Stimulated activated CD4-positive, alpha-beta T cell treated with anti-CD3 and anti-CD28 coated beads, Interleukin-4, amount 100 ng/mL, for 1 hour (primary cell): ENCODE measurements at regions not wholly inside any gene's neighbourhood (a gene's known extent, or its start where the extent isn't known, plus 50 kb on each side); places are given as distances from the start of the nearest gene placed in this dataset.

Experiments used
- DNase-seq: peaks from one replicate; pipeline ENCODE4 v3.0.0-alpha.2; 2020

DNA sequence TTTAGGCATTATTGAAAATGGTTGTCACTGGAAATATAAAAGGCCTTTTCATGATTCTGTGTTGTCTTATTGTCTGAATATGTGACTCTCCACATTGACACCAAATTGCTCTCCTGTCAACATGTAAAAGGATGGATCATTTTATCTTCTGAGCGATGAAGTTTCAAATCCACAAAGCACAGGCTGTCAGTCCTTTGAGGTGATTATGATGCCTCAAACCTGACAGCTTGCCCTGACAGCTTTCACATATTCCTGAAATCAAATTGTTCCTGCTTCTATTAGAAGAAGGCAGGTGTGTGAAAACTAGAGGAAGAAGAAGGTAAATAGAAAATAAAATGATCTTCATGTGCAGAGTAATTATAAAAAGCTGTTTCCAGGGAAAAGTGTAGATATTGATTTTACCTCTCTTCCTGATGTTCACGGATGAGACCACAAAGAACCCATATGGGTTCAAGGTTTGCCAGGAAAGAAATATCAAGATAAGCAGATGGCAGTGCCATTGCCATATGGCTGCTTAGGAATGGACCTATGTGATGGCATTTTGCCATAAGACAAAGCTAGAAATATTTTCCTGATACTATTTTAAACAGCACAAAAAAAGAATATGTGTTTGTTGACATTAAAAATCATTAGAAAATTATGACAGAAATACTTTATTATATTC is 1006.3 kb upstream of the AGA start:
- no peak for DNase-seq

- DNase-seq: no peak
These were observed 1008.4 kb upstream of the AGA start for GRCh38 chr4:178450614-178451013.

DNA sequence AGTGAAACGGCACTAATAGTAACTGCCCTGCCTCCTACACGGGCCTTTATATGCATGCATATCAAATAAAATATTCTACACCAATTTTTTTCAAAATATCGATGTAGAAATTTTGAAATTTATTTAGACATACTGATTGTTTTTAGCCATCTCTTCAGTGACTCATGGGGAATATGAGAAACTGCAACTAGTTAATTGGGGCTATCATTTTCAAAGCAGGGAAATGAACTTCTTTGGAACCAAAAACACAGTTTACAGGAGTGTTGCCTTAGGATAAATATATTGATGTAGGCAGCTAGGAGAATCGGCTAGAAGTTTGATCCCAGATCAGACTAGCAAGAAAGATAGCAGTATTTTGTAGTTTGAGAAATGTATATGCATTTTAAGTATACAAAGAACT is 1010.8 kb upstream of the AGA start:
- no peak for DNase-seq

DNA sequence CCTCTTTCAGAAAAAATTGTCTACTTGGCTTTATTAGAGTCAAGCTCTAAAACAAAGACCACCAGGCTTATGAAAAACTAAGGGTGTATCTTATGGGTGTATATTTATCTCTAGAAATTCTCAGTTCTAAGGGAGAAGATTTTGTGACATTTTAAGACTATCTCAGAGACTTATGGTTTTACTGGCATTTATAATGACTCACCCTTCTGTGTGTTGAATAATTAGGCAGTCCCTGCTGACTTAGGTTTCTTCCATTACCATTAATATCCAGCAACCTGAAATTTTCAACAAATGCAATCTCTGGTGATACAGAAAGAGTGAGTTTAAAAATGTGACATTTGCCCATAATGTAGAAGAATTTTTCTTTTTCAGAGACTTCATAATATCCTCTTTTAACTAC is 1015.0 kb upstream of the AGA start:
- no peak for DNase-seq

DNA sequence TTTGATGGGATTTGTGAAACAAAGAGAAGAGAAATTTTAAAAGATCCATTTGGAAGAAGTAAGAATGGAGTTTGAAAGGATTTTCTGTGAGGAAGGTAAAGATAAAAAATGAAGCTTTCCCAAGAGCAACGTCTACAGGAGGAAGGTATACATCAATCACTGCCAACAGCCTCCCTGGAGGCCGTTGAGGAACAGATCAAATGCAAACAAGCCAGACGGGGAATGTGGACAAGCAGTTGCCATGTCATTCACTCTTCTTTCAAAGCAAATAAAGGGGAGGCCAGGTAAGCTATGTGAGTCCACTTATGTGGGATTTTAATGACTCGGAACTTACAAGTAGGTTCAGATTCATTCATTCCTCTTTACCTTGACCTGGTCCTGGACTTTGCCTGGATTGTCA is 1020.5 kb upstream of the AGA start:
- no peak for DNase-seq

GRCh38 chr4:178463747-178464146 is 1021.5 kb upstream of the AGA start:
- no peak for DNase-seq

DNA sequence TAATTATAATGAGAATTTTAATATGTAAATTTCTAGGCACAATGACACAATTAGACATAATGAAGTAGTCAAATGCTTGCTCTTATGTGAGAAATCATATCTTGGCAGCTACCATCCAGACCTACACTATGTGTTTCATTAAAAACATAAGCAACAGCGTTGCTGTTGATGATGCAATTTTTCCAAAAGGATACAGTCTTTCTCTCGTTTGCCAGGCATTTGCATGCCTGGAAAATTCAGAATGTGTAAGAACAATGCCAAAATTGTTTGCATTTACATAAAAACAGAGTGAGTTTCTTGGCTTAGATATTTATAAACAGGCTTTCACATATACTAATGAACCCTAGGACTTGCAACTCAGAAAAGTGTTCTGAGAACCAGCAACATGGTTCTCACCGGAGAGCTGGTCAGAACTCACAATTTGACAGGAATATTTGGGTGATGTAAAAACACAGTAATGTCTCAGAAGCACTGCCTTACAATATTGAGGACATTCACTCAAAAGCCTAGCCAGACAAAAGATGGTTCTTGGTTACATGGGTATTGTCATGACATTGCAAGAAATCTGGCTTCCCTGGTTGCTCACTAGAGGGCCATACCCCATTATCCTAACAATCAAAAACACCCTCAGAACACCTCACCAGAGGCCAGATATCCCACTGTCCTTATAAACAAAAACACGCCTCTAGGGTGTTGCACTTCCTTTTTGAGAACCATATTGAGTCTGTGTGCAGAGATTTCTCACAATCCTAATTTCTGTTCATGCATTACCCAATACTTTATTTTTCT is 1029.0 kb upstream of the AGA start:
- no peak for DNase-seq

- no peak for DNase-seq
These were observed 1029.8 kb upstream of the AGA start for GRCh38 chr4:178471994-178472393.

GRCh38 chr4:178480105-178480504 is 1037.9 kb upstream of the AGA start:
- no peak for DNase-seq

GRCh38 chr4:178480881-178481280 is 1038.6 kb upstream of the AGA start:
- no peak for DNase-seq

DNA sequence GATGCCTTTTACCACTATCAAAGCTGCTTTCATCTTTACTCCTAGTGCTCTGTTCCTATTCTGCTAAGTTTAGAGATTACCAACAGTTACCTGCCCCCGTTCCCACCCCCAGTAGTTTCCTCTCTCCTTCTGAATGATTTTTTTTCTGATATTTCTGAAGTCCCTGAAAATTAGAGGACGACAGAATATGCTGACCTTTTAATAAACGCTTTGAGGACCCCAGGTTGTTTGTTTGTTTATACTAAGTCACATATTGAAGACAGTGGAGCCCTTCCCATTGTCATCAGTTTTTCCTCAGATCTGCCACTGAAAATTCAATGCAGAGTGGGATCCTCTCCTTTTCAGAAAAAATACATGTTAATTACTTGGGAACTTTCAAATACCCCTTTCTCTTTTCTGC is 1039.3 kb upstream of the AGA start:
- DNase-seq: no peak

DNA sequence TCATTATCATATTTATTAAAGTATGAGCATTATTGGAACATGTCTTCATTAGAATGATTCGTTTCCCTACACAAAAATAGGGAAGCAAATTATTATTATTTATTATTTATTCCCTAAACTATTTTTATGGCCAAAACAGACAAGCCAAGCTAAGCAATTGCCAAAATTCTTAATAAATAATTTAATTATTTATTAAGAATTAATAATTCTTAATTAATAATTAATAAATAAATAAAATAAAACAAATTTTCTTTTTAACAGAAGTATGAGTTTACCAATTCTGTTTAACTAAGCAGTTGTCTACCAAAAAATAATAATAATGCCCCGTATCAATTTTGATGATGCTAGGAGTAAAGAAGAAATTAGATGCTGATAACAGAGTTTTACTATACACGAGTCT is 1080.8 kb upstream of the AGA start:
- DNase-seq: no peak

GRCh38 chr4:178535939-178536579 is 1093.8 kb upstream of the AGA start:
- no peak for DNase-seq

DNA sequence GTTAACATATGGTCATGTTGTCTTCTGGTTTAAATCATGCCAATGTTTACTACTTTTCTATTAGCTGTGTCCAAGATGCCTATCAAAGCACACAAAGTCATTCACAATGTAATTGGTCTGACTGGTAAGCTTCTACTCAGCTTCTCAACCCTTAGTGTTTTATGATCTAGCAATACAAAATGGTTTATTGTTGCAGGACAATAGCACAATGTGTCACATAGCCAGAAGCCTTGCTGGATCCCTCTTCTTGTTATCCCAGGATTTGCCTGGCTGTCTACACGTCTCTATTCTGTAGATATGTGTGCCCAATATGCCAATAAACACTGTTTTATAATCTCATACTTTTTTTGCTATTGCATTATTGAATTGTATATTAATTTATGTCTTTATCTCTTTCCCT is 1111.0 kb upstream of the AGA start:
- DNase-seq: no peak

DNA sequence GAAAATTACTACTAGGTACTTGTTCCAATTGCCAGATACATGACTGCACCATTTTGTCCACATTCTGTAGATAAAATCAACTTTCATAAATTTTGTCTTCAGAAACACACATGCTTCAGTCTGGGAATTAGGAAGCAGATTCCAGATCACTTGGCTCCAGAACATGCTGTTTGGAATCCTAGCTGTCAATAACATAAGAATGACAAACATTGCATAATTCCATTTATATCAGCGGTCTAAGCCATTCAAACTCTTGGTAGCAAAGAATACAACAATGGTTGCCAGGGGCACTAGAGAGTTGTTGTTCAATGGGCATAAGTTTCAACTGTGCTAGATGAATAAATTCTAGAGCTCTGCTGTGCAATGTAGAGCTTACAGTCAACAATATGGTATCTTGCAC is 1112.1 kb upstream of the AGA start:
- no peak for DNase-seq

- DNase-seq: no peak
These were observed 1114.6 kb upstream of the AGA start for GRCh38 chr4:178556796-178557195.

DNA sequence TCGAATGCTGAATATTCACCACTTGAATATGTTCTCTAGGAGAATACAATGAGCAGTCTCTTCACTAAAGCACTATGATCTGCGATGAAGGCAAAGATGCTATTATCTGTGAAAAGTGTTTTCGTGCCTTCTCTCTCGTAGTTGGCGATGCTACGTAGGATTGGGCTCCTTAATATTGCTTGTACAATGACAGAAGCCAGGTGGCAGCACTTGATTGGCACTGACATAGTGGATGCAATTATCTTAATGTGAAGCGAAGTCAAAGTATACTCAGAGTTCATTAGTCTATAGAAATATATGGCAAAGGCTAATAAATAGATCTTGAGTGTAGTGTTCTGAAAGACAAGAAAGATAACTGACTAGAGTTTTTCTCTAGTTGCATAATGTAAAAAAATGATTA is 1135.7 kb upstream of the AGA start:
- no peak for DNase-seq

DNA sequence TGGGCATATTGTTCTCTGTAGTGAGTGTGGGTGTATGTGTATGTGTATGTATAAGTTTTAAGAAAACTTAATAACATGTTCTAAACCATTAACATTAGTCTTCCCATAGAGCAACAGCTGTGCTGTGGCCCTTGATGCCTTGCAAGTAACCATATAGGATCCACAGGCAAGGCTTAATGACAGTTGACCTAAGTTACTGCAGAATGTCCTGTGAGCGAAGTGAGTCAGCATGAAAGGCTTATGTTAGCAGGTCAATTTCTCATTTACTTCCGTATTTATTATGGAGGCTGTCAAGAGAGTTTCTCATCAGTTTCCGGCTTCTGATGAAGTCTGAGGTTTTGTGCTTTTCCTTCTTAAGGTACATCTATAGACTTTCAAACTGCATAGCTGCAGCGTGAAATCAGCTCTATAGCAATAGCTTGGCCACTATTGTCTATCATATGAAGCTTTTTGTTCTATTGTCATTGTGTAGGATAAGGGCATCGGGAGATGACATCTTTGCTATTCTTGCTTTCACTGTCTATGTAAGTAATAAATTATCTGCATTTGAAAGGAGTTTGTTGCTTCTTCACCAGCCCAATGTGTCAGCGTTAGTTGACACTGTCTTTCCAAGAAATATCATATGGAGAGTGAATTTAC is 1153.4 kb upstream of the AGA start:
- DNase-seq: no peak

- DNase-seq: no peak
These were observed 1156.4 kb upstream of the AGA start for GRCh38 chr4:178598672-178599071.

- DNase-seq: no peak
These were observed 1157.3 kb upstream of the AGA start for GRCh38 chr4:178599521-178599920.

DNA sequence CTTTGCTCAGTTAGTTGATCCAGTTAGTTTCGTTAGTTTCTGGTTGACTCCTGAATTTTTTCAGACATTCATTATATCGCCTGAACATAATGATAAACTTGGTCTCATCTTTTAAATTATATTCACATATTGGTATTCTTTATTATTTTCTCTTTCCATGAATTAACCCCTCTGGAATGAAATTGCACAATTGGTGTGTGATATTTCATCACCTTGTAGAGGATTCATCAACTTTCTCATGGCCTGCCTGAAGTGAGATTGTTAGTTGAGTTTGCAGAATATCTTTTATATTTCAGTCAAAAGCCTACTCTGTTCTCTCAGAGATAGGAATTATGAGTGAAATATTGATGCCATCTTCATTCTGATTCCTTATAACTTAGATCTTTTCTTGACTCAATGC is 1160.6 kb upstream of the AGA start:
- DNase-seq: no peak

DNA sequence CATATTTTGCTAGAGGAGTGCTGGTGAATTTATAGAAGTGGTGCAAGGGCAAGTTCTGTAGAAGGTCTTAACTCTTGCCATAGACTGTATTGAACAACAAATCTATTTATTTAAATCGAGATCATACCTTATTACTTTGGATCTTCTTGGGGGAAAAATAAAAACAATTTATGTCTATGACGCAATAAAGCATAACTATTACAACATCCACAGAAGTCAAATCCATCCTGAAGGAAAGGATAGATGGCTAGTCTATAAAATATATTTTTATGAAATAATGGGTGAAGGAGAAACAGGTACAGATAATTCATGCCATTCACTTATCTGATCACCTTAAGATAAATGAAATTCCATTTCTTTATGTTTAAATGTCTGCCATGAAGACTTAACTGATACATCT is 1168.8 kb upstream of the AGA start:
- DNase-seq: no peak

DNA sequence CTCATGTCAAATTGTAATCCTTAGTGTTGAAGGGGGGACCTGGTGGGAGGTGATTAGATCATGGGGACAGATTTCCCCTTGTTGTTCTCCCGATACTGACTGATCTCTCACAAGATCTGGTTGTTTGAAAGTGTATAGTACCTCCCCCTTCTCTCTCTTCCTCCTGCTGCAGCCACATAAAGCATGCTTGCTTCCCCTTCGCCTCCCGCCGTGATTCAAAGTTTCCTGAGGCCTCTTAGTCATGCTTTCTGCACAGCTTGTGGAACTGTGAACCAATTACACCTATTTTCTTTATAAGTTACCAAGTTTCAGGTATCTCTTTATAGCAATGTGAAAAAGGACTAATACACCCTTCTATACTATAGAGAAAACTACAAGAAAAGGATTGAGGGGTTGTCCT is 1170.5 kb upstream of the AGA start:
- DNase-seq: no peak

DNA sequence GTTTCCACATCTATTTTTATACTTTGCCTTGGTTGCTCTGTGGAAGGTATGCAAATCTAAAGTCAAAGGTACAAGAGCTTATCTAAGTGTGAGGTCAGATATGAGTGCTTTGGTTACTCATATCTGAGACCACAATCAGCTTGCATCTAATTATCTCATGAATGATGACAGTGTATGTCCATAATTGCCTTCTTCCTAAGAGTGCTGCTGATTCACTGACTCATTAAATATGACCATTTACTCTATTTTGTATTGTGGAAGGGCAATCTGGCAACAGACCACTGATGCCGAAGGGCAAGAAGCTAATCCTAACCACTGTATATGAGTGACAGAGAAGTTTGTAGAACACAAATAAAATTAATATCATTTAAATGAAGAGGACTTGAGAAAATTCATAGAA is 1190.2 kb upstream of the AGA start:
- no peak for DNase-seq
